Hepatocyte (in vitro differentiated cells): ENCODE measurements at regions not wholly inside any gene's neighbourhood (a gene's known extent, or its start where the extent isn't known, plus 50 kb on each side); places are given as distances from the start of the nearest gene placed in this dataset.

Source experiments
- DNase-seq: peaks from one replicate; pipeline ENCODE4 v3.0.0-alpha.2; 2016; ENCODE audit warnings: low spot score
- H2AFZ ChIP-seq: fragments of 200-600 bp; sonication (generic); 2 replicates; pipeline ENCODE4 v1.6.0; 2016; ENCODE audit warnings: antibody characterized with exemption, mild to moderate bottlenecking
- H3K27ac ChIP-seq: fragments of 200-600 bp; sonication (generic); 2 replicates; pipeline ENCODE4 v1.5.1; 2016; ENCODE audit warnings: mild to moderate bottlenecking
- H3K27me3 ChIP-seq: fragments of 200-600 bp; sonication (generic); 2 replicates; pipeline ENCODE4 v1.6.1; 2016
- H3K36me3 ChIP-seq: fragments of 200-600 bp; sonication (generic); replicated peaks from 2 replicates; pipeline ENCODE4 v1.5.1; 2016; ENCODE audit warnings: low read depth; ENCODE audit not compliant: insufficient read depth
- H3K4me1 ChIP-seq: fragments of 200-600 bp; sonication (generic); 2 replicates; pipeline ENCODE4 v1.5.1; 2016; ENCODE audit warnings: mild to moderate bottlenecking, moderate library complexity; ENCODE audit not compliant: insufficient read depth
- H3K4me2 ChIP-seq: fragments of 200-600 bp; sonication (generic); 2 replicates; pipeline ENCODE4 v1.6.0; 2016
- H3K4me3 ChIP-seq: fragments of 200-600 bp; sonication (generic); 2 replicates; pipeline ENCODE4 v1.5.1; 2016; ENCODE audit warnings: mild to moderate bottlenecking
- H3K79me2 ChIP-seq: fragments of 200-600 bp; sonication (generic); 2 replicates; pipeline ENCODE4 v1.6.0; 2017; ENCODE audit warnings: mild to moderate bottlenecking
- H3K9me2 ChIP-seq: fragments of 200-600 bp; sonication (generic); replicated peaks from 2 replicates; pipeline ENCODE4 v1.6.0; 2017; ENCODE audit warnings: mild to moderate bottlenecking; ENCODE audit not compliant: insufficient read depth
- H3K9me3 ChIP-seq: fragments of 200-600 bp; sonication (generic); 2 replicates; pipeline ENCODE4 v1.5.1; 2016; ENCODE audit warnings: low read depth, mild to moderate bottlenecking
- H4K20me1 ChIP-seq: fragments of 200-600 bp; sonication (generic); 2 replicates; pipeline ENCODE4 v1.6.0; 2016; ENCODE audit warnings: mild to moderate bottlenecking; ENCODE audit not compliant: insufficient read depth, poor library complexity, severe bottlenecking
- CTCF ChIP-seq: fragments of 200-600 bp; sonication (generic); IDR thresholded peaks from 2 replicates; pipeline ENCODE4 v1.5.1; 2016; ENCODE audit warnings: antibody characterized with exemption, mild to moderate bottlenecking; ENCODE audit not compliant: poor library complexity
- EZH2 ChIP-seq: fragments of 200-600 bp; sonication (generic); IDR thresholded peaks from 2 replicates; pipeline ENCODE4 v1.6.1; 2016; ENCODE audit warnings: antibody characterized with exemption, mild to moderate bottlenecking, borderline replicate concordance
- EZH2phosphoT487 ChIP-seq: fragments of 200-600 bp; sonication (generic); IDR thresholded peaks from one replicate; pipeline ENCODE4 v1.6.1; 2018; ENCODE audit warnings: antibody characterized with exemption, mild to moderate bottlenecking, low read depth, moderate library complexity; ENCODE audit not compliant: unreplicated experiment, severe bottlenecking
- WGBS: methylation state at CpG from one replicate; pipeline ENCODE4 v1.1.6; 2016; ENCODE audit warnings: low lambda C conversion rate; ENCODE audit errors: missing lambda C conversion rate; 5-methylcytosine and 5-hydroxymethylcytosine counted together

GRCh38 chr5:54695198-54695966 is 177.8 kb downstream of the SNX18 start:
- Histone ChIP-seq H3K4me1 (peaks cover 7% of the 10 kb centered on the region), H3K4me2 (no peak overlapping the region), H3K27ac (peak overlapping the region; percentile 62), H3K9me2 (no peaks in the 10 kb centered on the region), H2AFZ (no peak overlapping the region), H3K4me3 (no peak overlapping the region), H3K79me2 (no peaks in the 10 kb centered on the region), H3K36me3 (no peaks in the 10 kb centered on the region), H3K9me3 (no peaks in the 10 kb centered on the region), H4K20me1 (no peaks in the 10 kb centered on the region), H3K27me3 (no peaks in the 10 kb centered on the region)
- TF ChIP-seq EZH2phosphoT487 (no peak), EZH2 (no peak), CTCF (no peak)
- 81% methylated on average over 5 of the region's 5 CpGs for WGBS
- DNase-seq, result no peak

- Histone ChIP-seq H3K4me2 (no peak overlapping the region), H3K4me3 (no peak overlapping the region), H2AFZ (no peak overlapping the region), H3K4me1 (peaks cover 7% of the 10 kb centered on the region), H3K27ac (no peak overlapping the region), H3K36me3 (no peaks in the 10 kb centered on the region), H3K79me2 (no peaks in the 10 kb centered on the region), H3K27me3 (no peaks in the 10 kb centered on the region), H4K20me1 (no peaks in the 10 kb centered on the region), H3K9me3 (no peaks in the 10 kb centered on the region), H3K9me2 (no peaks in the 10 kb centered on the region)
- no peak for DNase-seq
- TF ChIP-seq EZH2, result no peak
- TF ChIP-seq EZH2phosphoT487, result no peak
- WGBS, result 81% methylated on average over 7 of the region's 7 CpGs
Measured at GRCh38 chr5:54693936-54694657, 176.5 kb downstream of the SNX18 start.

- H3K9me2 ChIP-seq, result no peaks in the 10 kb centered on the region
- H3K36me3 ChIP-seq, result no peaks in the 10 kb centered on the region
- H4K20me1 ChIP-seq, result no peaks in the 10 kb centered on the region
- no peak overlapping the region for H3K27ac ChIP-seq
- H3K4me1 ChIP-seq, result peaks cover 7% of the 10 kb centered on the region
- H3K4me3 ChIP-seq, result no peak overlapping the region
- 70% methylated on average over 4 of the region's 4 CpGs for WGBS
- H3K27me3 ChIP-seq, result no peaks in the 10 kb centered on the region
- DNase-seq, result no peak
- no peak for TF ChIP-seq CTCF
- TF ChIP-seq EZH2, result no peak
- no peak for TF ChIP-seq EZH2phosphoT487
- no peak overlapping the region for H3K4me2 ChIP-seq
- H3K79me2 ChIP-seq, result no peaks in the 10 kb centered on the region
- no peak overlapping the region for H2AFZ ChIP-seq
- H3K9me3 ChIP-seq, result no peaks in the 10 kb centered on the region
Measured at GRCh38 chr5:54692631-54693030, 175.1 kb downstream of the SNX18 start.

GRCh38 chr5:54691656-54692055 is 174.1 kb downstream of the SNX18 start:
- Histone ChIP-seq H3K27me3 (no peaks in the 10 kb centered on the region), H3K9me2 (no peaks in the 10 kb centered on the region), H4K20me1 (no peaks in the 10 kb centered on the region), H3K79me2 (no peaks in the 10 kb centered on the region), H3K4me1 (peaks cover 7% of the 10 kb centered on the region), H3K4me3 (no peak overlapping the region), H3K27ac (no peak overlapping the region), H2AFZ (no peak overlapping the region), H3K4me2 (no peak overlapping the region), H3K9me3 (no peaks in the 10 kb centered on the region), H3K36me3 (no peaks in the 10 kb centered on the region)
- no peak for DNase-seq
- WGBS, result 99% methylated on average over 3 of the region's 3 CpGs
- no peak for TF ChIP-seq EZH2phosphoT487
- no peak for TF ChIP-seq CTCF
- TF ChIP-seq EZH2, result no peak
